GM18505 (cell line): ENCODE measurements at regions not wholly inside any gene's neighbourhood (a gene's known extent, or its start where the extent isn't known, plus 50 kb on each side); places are given as distances from the start of the nearest gene placed in this dataset.
"Not testable (repeated sequence)": the region's sequence is repeated elsewhere in the genome, so short reads cannot be mapped to it uniquely, and the experiment has no call there.

ENCODE experiments used
- ATAC-seq: cut with Tn5 transposase; IDR thresholded peaks from one replicate; pipeline ENCODE4 v1.9.1; 2021; ENCODE audit not compliant: unreplicated experiment
- POLR2A ChIP-seq: IDR thresholded peaks from 4 replicates; pipeline ENCODE4 v1.6.1; 2011; ENCODE audit warnings: borderline replicate concordance; ENCODE audit not compliant: insufficient read depth, insufficient read length; ENCODE audit errors: extremely low read depth

DNA sequence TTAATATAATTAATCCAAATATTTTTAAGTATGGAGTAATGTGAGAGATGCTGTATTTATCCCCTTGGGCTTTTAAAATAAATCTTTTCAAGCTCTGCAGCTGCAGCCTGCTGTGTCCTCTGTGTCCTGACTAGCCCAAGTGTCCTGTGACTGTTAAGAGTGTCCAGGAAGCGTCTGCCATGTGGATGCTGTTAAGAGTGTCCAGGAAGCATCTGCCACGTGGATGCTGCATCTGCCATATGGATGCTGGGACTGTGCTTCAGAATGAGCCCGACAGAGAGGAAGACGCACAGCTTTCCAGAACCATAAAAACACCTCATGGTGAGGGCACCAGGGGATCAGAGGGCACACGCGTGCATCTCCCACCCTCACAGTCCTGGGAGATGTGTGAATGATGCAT lies 307.2 kb downstream of the ADGRD1 start:
- no peak for ATAC-seq
- no peak for TF ChIP-seq POLR2A

DNA sequence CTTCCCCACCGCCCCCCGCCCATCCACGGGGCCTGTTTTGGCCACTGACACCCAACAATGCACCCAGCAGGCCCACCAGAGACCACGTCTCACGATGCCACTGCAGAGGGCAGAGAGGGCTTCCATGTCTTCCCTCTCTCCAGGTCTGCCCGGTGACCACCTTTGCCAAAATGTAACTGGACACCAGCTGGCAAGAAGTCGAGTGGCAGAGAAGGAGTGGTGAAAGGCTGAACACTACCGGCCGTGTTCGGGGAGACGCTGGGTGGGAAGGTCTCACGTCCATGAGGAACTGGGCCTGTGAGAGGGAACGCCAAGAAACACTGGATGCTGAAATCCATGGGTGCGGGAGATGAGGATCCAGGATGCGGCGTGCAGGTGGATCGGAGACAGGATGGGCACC lies 308.2 kb downstream of the ADGRD1 start:
- ATAC-seq, result no peak
- TF ChIP-seq POLR2A, result no peak

DNA sequence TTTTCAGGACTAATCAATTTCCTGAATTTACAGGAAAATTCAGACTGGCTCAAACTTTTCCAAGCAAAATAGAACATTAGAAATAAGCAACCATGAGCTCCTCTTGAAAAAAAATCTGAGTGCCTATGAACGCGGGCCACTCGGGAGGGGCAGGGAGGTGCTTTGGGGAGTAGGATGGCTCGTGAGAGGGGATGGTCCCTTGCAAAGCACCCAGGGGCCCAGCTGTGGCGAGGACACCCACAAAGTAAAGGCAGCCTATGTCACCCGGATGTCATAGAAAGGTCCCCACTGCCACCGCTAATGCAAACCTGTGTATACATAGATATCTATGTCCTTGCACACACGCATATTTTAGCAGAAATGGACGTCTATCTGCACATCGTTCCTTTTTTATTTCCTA lies 309.9 kb downstream of the ADGRD1 start:
- no peak for ATAC-seq
- no peak for TF ChIP-seq POLR2A

DNA sequence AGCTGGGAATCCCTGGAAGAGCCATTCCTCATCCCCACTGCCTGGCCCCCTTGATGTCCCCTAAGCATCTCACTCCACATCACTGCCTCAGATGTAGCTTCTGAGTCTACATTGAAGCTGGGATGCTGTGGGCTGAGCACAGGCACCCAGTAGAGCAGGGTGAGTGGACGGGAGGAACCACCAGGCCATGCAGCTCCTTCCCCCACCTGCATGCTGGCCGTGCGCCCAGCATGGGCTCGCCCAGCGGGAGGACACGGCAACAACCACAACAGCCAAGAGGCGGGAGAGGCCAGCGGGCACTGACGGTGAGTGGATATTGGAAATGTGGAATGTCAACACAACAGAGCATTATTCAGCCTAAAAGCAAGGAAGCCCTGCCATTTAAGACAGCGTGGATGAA lies 310.9 kb downstream of the ADGRD1 start:
- TF ChIP-seq POLR2A, result no peak
- ATAC-seq, result no peak

DNA sequence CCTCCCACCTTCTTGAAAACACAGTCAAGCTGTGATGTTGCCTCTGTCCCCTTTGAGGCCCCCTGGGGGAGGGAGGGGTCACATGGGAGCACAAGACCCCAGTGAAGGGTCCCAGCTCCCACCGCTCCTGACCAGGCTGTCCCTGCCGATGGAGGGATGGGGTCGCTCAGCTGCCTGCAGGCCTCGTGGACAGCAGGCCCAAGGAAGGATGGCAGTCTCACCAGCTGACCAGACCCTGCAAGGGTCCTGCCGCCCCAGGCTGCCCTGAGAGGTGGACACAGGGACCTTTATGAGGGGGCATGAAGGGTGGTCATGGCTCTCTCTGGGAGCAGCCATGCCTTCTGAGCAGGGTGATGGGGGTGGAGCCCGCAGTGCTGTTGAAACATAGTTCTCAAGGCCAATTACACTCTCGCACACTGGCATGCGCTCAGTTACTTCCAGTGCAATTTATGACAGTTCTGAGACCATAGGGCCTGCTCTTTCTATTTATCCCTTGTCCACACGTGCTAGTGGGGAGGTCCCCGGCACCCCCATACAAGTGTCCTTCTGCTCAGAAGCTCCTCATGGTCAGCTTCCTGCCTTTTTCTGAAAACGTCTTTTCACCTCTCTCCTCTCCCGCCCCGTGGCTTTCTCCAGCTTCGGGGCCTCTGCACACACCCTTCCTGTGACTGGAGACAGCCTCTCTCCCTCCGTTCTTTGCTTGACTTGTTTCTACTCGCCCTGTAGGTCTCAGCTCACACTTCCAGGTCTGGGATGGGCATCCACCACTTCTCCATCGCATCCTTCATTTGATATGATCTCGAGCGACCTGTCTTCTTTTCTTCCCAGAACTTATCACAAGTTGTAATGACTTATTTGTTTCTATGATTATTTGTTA lies 313.1 kb downstream of the ADGRD1 start:
- TF ChIP-seq POLR2A, result no peak
- ATAC-seq, result no peak

DNA sequence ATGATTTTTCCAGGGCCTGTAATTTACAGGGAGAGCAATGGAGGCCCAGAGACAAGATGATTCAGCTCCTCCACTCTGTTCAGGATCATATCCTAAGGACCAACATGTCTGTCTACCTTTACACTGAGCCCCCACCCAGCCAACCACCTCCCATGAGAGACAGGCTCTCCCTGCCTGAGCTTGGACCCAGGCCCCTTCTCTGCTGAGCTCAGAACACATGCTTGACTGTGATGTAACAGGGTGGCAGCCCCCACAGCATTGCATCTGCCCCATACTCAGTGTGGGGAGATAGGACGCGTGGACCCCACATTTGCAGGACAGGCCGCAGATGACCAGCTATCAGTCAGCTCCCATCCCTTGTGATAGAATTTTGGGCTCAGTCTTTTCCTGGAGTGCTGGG lies 313.9 kb downstream of the ADGRD1 start:
- ATAC-seq, result no peak
- TF ChIP-seq POLR2A, result no peak

DNA sequence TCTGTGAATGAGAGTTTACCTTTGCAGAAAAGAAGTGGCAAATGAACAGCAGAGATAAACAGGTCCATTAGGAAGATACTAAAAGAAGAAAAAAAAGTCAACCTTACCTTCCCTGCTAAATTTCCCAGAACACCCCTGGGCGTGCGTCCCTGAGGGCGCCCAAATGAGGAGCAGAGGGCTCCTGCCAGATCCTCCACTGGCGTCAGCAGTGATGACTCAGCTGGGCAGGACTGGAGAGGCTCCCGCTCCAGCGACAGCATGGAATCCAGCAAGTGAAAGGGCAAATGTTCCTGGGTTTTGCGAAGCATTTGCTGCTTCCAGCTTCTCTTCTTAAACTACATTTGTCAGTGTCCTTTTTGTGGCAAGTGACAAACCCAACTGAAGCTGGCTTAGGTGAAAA lies 314.4 kb downstream of the ADGRD1 start:
- not testable (repeated sequence) for ATAC-seq

DNA sequence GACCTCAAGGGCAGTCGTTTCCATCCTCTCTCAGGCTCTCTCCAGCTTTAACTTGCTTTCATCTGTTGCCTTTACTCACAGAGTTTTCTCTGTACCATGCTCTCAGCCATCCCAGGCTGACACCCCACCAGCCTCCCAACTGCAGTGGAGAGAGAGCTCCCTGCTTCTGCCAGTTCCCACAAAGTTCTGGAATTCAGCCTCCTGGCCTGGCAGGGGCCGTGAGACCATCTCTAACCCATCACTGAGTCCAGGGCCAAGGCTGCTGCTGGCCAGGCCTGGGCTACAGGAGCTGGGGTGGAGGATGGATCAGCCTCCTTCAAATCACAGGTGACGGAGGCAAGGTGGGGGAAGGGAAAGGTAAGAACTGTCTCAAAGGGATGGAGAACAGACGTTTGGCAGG lies 314.9 kb downstream of the ADGRD1 start:
- not testable (repeated sequence) for ATAC-seq

DNA sequence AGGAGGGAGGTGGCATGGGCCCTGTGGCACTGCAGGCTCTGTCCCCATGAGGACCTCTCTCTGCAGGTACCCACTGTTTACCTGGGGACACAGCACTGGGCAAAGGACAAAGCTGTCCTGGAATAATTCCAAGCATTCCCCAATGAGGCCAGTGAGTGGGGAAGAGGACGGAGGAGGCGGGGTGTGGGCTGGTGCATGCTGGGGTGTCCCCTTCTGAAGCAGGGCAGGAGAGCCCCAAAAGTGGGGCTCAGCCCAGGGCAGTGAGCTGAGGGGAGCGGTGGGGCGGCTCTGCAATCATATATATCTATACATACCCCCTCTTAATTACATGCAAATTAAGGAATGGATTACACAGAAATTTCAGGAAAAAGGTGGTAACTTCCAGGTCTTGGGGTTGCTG lies 315.8 kb downstream of the ADGRD1 start:
- no peak for ATAC-seq
- no peak for TF ChIP-seq POLR2A

DNA sequence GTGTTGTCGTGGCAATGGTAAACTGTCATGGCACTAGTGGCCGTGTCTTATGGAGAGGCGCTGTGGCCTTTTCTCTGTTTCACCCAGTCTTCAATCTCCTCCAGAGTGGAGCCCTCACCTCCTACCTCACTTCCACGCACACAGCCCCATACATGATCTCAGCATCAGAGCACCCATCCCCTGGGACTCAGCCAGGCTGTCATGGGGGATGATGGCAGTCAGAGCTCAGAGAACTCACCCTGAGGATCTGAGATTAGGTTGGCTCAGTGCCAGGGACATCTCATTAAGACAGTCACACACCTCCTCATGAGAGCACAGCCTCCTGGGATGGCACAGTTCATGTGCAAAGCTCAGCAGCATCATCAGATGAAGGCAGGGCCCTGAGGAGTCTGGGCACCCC lies 316.3 kb downstream of the ADGRD1 start:
- ATAC-seq, result not testable (repeated sequence)

DNA sequence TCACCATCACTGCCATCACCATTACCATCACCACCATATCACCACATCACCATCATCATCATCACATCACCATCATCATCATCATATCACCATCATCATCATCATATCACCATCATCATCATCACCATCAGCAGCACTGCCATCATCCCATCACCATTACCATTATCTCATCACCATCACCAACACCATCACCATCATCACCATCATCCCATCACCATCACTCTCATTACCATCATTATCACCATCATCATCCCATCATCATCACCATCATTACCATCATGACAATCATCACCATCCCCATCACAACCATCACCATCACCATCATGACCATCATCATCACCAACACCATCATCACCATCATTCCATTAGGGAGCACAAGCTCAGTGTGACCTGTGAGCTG lies 318.0 kb downstream of the ADGRD1 start:
- no peak for TF ChIP-seq POLR2A
- ATAC-seq, result no peak

DNA sequence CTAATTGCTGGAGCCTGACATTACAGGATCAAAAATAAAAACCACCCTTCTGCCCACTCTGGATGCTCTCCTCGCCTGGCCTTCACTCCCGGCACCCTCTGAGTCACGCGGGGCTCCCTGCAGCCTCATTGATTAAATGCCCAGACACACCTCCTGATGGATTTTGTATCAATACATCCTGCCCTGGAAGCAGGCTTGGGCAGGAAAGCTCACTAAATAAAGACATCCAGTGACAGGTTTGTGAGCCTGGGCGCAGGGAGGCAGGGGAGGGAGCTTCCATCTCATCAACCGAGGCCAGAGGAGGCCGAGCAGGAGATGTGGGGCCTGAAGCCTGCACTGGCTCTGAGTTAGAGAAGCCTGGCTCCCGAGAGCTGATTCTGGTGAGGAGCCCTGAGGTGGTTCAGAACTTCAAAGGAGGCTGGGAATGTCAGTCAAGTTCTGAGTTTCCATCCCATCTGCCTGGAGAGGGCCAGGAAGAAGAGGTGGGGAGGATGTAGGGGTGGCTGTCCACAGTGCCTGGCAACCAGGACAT lies 318.6 kb downstream of the ADGRD1 start:
- ATAC-seq, result not testable (repeated sequence)

DNA sequence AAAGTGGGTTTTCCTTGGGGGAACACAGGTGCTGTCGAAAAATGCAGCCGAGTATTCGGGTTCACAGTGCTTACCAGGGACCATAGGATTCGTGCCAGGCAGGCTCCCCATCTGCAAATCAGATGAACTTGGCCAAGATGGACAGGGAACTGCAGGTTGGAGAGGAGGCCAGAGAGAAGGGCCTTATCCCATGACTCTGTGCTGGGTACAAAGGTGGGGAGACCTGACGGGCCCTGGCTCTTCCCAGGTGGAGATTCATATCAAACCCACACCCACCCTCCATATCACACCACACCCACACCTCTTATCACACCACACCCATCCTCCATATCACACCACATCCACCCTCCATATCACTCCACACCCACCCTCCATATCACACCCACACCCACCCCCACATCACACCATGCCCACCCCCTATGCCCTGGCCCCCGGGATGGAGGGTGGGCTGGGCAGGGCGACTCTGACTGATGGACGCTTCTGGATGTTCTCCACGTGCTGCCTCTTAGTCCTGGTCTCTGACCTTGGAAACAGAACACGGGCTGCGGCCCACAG lies 319.7 kb downstream of the ADGRD1 start:
- ATAC-seq, result no peak
- TF ChIP-seq POLR2A, result no peak

DNA sequence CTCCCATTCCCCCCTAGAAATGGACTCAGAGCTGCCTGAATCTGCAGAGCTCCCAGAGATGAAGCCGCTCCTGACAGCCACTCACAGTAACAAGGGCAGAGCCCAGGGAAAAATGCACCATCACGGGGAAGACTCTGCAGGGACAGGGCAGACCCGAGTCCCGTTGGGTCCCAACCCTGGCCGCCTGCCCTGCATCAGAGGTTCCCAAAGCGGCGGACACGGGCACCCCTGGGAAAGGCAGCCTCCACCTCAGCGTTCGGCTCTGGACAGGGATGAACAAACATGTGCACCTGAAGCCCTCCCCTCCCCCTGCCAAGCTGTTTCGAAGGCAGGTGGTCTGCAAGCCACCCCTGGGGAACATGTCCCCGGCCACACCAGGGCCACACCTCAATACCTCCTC lies 320.4 kb downstream of the ADGRD1 start:
- TF ChIP-seq POLR2A, result no peak
- ATAC-seq, result no peak

DNA sequence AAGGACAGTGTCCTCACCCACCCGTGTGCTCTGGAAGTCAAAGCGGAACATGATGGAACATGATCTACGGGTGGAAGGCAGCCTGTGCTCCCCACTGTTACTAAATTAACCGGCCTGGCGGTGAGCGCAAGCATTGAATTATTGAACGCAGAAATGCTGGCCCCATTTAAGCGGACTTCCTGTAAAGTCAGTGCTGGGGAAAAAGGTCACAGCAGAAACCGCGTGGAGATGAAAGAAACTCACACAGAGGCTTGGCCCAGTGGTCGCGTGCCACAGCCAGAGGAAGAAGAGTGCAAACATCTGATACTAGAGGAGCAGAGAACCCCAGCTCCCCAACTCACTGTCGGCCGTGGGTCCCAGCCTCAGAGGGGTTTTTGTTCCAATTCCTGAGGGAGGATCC lies 321.2 kb downstream of the ADGRD1 start:
- ATAC-seq, result no peak
- TF ChIP-seq POLR2A, result no peak

DNA sequence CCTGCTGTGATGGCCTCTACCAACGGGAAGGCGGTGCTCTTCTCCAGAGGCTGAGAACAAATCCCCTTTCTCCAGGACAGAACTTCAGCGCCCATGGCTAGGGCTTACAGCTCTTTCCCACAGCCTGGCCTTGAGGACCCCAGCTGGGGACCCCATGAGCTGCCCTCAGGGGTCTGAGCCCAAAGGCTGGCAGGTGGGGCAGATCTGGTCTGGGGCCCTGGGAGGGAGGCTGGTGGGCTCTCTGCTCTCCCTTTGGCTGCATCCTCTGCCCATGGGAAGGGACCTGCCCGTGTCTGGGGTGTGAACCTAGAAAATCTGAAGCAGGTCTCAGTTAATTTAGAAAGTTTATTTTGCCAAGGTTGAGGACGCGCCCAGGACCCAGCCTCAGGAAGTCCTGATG lies 322.1 kb downstream of the ADGRD1 start:
- no peak for ATAC-seq
- TF ChIP-seq POLR2A, result no peak
